ENCODE measurements at regions not wholly inside any gene's neighbourhood (a gene's known extent, or its start where the extent isn't known, plus 50 kb on each side); places are given as distances from the start of the nearest gene placed in this dataset.

DNA sequence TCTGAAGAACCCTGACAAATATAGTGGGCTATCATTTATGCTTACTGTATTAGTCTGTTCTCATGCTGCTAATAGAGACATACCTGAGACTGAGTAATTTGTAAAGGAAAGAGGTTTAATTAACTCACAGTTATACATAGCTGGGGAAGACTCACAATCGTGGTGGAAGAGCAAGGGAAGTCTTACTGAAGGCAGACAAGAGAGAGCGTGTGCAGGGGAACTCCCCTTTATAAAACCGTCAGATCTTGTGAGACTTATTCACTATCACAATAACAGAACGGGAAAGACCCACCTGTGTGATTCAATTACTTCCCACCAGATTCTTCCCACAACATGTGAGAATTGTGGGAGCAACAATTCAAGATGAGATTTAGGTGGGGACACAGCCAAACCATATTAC is 526.8 kb upstream of the GOT2 start:
- no peak for DNase-seq
- intact Hi-C loops (cut with DNase I) = no loop called here
- Histone ChIP-seq H3K27me3 (no peaks in the 10 kb centered on the region), H3K4me1 (ENCODE audit: insufficient read depth) (no peaks in the 10 kb centered on the region), H3K9me3 (no peaks in the 10 kb centered on the region), H3K36me3 (no peaks in the 10 kb centered on the region), H3K4me3 (no peak overlapping the region), H3K27ac (no peak overlapping the region)
- TF ChIP-seq EP300 (IDR thresholded peaks at IDR 0.05) (no peak), CTCF (IDR thresholded peaks at IDR 0.05) (no peak), POLR2A (IDR thresholded peaks at IDR 0.05) (no peak)
- 71 to 79% (median 74%) methylated on average over 4 of the region's 4 CpGs for WGBS, 3 donors

DNA sequence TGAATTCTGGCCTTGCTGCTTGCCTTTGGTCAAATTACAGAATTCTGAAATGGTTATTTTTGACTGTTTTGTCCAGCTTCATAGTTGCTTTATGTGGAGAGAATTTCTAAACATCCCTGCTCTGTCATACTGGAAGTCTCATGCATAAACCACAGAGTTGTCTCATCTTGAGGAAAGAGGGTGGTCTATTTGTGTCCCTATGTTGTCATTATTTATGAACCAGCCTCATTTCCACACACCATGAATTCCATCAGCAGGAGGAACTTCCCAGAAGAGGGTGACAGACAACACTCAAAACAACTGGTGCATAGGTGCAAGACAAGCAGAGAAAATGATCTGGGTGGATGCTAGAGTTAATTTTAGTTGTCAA is 525.8 kb upstream of the GOT2 start:
- no peak for DNase-seq
- intact Hi-C loops (cut with DNase I) = no loop called here
- Histone ChIP-seq H3K27ac (no peak overlapping the region), H3K27me3 (no peaks in the 10 kb centered on the region), H3K4me3 (no peak overlapping the region), H3K4me1 (ENCODE audit: insufficient read depth) (no peaks in the 10 kb centered on the region), H3K9me3 (no peaks in the 10 kb centered on the region), H3K36me3 (no peaks in the 10 kb centered on the region)
- TF ChIP-seq CTCF (IDR thresholded peaks at IDR 0.05) (no peak), POLR2A (IDR thresholded peaks at IDR 0.05) (no peak), EP300 (IDR thresholded peaks at IDR 0.05) (no peak)

DNA sequence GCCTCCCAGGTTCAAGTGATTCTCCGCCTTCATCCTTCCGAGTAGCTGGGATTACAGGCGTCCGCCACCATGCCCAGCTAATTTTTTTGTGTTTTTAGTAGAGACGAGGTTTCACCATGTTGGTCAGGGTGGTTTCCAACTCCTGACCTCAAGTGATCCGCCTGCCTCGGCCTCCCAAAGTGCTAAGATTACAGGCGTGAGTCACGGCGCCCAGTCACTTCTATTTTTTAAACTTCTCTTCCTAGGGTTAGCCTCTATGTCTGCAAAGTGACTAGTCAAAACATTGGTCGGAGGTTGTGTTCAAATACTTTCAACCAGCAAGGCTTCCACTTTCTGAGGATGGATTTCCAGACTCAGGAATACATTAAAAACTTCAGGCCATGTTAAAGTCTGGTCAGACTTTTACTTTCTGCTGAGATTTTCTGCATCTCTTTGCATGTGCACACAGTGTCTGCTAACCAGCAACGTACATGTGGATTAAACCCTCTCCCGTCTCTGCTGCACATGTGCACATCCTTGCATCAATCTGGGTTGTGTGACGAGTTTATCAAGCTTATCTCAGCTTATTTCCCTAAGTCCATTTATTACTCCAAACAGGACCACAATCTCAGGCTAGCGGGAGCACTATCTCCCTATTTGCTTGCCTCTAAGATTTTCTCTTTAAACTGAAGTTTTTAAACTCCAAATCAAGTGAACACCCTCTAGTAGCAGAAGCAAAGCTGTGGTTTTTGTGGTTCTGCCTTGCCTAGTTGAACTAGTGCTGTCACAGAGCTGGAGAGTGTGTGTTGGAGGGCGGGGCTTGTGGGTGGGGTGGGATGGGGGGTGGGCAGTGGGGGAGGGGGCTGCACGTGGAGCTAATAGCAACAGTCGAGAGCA is 525.2 kb upstream of the GOT2 start:
- DNase-seq = no peak
- Histone ChIP-seq H3K9me3 (no peaks in the 10 kb centered on the region), H3K27ac (no peak overlapping the region), H3K36me3 (no peaks in the 10 kb centered on the region), H3K4me3 (no peak overlapping the region), H3K4me1 (ENCODE audit: insufficient read depth) (no peaks in the 10 kb centered on the region), H3K27me3 (no peaks in the 10 kb centered on the region)
- intact Hi-C loops (cut with DNase I) = no loop called here
- no peak for TF ChIP-seq EP300 (IDR thresholded peaks at IDR 0.05)
- TF ChIP-seq CTCF (IDR thresholded peaks at IDR 0.05) = no peak
- no peak for TF ChIP-seq POLR2A (IDR thresholded peaks at IDR 0.05)
- 65 to 71% (median 69%) methylated on average over 18 of the region's 18 CpGs for WGBS, 3 donors

DNA sequence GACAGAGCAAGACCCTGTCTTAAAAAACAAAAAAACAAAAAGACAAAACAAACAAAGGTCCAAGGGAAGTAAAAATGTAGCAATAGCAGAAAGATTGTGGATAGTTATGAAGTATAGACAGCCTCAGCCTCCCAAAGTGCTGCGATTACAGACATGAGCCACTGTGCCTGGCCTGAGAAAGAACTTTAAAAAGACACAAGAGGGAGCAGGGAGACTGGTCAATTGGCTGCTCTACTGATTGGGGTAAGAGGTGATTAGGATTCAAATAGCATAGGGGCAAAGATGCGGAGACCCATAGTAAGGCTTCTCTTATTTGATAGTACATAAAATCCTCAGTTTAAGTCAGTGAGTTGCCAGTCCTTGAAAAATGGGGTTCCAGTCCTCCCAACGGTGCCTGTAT is 518.2 kb upstream of the GOT2 start:
- no peaks in the 10 kb centered on the region for H3K9me3 ChIP-seq
- H3K4me1 ChIP-seq (ENCODE audit: insufficient read depth) = no peaks in the 10 kb centered on the region
- H3K4me3 ChIP-seq = no peak overlapping the region
- H3K36me3 ChIP-seq = no peaks in the 10 kb centered on the region
- no peak overlapping the region for H3K27ac ChIP-seq
- 82 to 89% (median 86%) methylated on average over 3 of the region's 3 CpGs for whole genome bisulfite sequencing, 3 donors
- intact Hi-C loops (cut with DNase I) = no loop called here
- TF ChIP-seq POLR2A (IDR thresholded peaks at IDR 0.05) = no peak
- no peak for DNase-seq
- no peaks in the 10 kb centered on the region for H3K27me3 ChIP-seq

DNA sequence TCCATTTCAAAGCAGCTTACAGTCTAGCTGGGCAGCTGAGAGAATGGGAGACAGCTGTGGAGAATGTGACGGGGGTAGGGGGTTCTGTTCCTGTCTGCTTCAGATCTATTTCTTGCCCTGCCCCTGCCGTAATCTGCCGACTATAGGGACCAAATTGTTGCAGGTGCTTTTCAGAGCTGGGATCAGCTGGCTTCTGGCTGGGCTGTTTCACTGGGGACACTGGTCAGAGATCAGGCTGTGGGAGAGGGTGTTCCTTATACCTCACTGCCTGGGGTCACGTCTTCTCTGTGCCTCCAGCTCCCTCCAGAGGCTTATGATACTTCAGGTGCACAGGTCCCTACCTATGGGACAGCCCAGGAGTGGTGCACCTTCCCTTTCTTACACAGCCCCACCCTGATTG is 514.9 kb upstream of the GOT2 start:
- WGBS, 3 donors = 27 to 56% (median 28%) methylated on average over 4 of the region's 4 CpGs
- no peak for TF ChIP-seq CTCF (IDR thresholded peaks at IDR 0.05)
- no peak for TF ChIP-seq EP300 (IDR thresholded peaks at IDR 0.05)
- TF ChIP-seq POLR2A (IDR thresholded peaks at IDR 0.05) = no peak
- intact Hi-C loops (cut with DNase I) = no loop called here
- no peak overlapping the region for H3K4me3 ChIP-seq
- no peaks in the 10 kb centered on the region for H3K4me1 ChIP-seq (ENCODE audit: insufficient read depth)
- H3K27ac ChIP-seq = no peak overlapping the region
- no peaks in the 10 kb centered on the region for H3K27me3 ChIP-seq
- no peaks in the 10 kb centered on the region for H3K36me3 ChIP-seq
- DNase-seq = no peak
- H3K9me3 ChIP-seq = no peaks in the 10 kb centered on the region

Data from ovary (tissue), 7 donors.